Ascending aorta (tissue), 2 donors: ENCODE measurements at regions not wholly inside any gene's neighbourhood (a gene's known extent, or its start where the extent isn't known, plus 50 kb on each side); places are given as distances from the start of the nearest gene placed in this dataset.

ENCODE experiments used
- DNase-seq, 2 donors: peaks; one replicate each; pipeline ENCODE4 v3.0.0-alpha.2; 2019; ENCODE audit warnings: low spot score in 2 of 2
- H3K27ac ChIP-seq, 2 donors: fragments of 200-600 bp; sonication (generic); one replicate each; pipeline ENCODE4 v1.5.1; 2016 to 2017; ENCODE audit warnings: mild to moderate bottlenecking in 1 of 2
- H3K27me3 ChIP-seq: fragments of 200-600 bp; sonication (generic); one replicate; pipeline ENCODE4 v1.5.1; 2017
- H3K36me3 ChIP-seq, 2 donors: fragments of 200-600 bp; sonication (generic); one replicate each; pipeline ENCODE4 v1.5.1; 2016
- H3K4me1 ChIP-seq, 2 donors: fragments of 200-600 bp; sonication (generic); one replicate each; pipeline ENCODE4 v1.5.1; 2016 to 2017; ENCODE audit warnings: mild to moderate bottlenecking in 1 of 2
- H3K4me3 ChIP-seq, 2 donors: fragments of 200-600 bp; sonication (generic); one replicate each; pipeline ENCODE4 v1.5.1; 2016 to 2017; ENCODE audit warnings: mild to moderate bottlenecking in 1 of 2
- H3K9me3 ChIP-seq, 2 donors: fragments of 200-600 bp; sonication (generic); one replicate each; pipeline ENCODE4 v1.5.1; 2016
- intact Hi-C: fragments of 100-400 bp; cut with DNase I; formaldehyde crosslinking; loops from one replicate; pipeline ENCODE4 v1.15.1; 2023
- TF ChIP-seq, protein P1 (sequence below), 3 experiments: fragments of 200-600 bp in 2 of 3; fragments of 450-650 bp in 1 of 3; sonication (generic) in 2 of 3; IDR thresholded peaks; one replicate each; pipeline ENCODE4 v1.5.1; 2016 to 2019; ENCODE audit warnings: antibody characterized with exemption in 3 of 3, mild to moderate bottlenecking in 1 of 3, moderate library complexity in 1 of 3

DNA sequence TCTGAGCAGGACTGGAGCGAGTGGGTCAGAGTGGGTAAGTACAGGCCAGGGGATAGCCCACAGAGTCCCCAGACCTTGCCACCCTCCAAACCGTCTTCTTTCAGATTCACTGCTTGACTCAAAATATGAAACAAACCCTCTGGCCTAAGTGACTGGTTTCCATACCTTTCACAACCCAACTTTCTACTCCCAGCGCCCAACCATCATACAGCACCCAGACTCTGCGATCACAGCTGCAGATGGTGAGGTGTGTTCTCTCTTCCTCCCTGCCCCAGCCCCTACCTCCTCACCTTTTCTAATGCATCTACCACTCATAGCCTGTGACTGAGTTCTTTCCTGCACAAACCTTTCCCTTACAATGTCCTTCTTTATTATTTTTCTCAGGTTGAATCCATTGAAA is 92.0 kb upstream of the CELF2 start:
- intact Hi-C loops = no loop called here
- H3K4me1 ChIP-seq = no peaks in the 10 kb centered on the region

DNA sequence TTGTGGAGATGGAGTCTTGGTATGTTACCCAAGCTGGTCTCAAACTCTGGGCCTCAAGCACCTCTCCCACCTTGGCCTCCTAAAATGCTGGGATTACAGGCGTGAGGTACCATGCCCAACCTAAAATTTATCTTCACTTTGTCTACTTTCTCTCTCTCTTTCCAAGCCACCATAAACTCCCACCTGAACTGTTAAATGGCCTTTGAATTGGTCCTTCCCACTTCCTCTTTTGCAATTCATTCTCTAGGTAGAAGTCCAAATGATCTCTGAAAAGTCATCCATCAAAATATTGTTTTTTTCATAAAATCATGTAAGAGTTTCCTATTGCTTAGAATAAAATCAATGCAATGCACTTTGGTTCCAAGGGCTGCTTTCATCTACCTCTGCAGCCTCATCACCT is 90.1 kb upstream of the CELF2 start:
- Histone ChIP-seq H3K4me1 (no peaks in the 10 kb centered on the region), H3K36me3 (no peaks in the 10 kb centered on the region), H3K9me3 (no peaks in the 10 kb centered on the region), H3K4me3 (no peak overlapping the region), H3K27me3 (no peaks in the 10 kb centered on the region), H3K27ac (no peak overlapping the region)
- intact Hi-C loops = no loop called here
- no peak for DNase-seq
- TF ChIP-seq, protein P1, sequence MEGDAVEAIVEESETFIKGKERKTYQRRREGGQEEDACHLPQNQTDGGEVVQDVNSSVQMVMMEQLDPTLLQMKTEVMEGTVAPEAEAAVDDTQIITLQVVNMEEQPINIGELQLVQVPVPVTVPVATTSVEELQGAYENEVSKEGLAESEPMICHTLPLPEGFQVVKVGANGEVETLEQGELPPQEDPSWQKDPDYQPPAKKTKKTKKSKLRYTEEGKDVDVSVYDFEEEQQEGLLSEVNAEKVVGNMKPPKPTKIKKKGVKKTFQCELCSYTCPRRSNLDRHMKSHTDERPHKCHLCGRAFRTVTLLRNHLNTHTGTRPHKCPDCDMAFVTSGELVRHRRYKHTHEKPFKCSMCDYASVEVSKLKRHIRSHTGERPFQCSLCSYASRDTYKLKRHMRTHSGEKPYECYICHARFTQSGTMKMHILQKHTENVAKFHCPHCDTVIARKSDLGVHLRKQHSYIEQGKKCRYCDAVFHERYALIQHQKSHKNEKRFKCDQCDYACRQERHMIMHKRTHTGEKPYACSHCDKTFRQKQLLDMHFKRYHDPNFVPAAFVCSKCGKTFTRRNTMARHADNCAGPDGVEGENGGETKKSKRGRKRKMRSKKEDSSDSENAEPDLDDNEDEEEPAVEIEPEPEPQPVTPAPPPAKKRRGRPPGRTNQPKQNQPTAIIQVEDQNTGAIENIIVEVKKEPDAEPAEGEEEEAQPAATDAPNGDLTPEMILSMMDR (IDR thresholded peaks at IDR 0.05) = no peak

More for the DNA sequence above, 92.0 kb upstream of the CELF2 start:
- H3K9me3 ChIP-seq = no peaks in the 10 kb centered on the region
- no peaks in the 10 kb centered on the region for H3K27me3 ChIP-seq
- TF ChIP-seq, protein P1 (IDR thresholded peaks at IDR 0.05) = no peak
- no peaks in the 10 kb centered on the region for H3K36me3 ChIP-seq
- no peak for DNase-seq
- H3K4me3 ChIP-seq = no peak overlapping the region
- H3K27ac ChIP-seq = no peak overlapping the region

DNA sequence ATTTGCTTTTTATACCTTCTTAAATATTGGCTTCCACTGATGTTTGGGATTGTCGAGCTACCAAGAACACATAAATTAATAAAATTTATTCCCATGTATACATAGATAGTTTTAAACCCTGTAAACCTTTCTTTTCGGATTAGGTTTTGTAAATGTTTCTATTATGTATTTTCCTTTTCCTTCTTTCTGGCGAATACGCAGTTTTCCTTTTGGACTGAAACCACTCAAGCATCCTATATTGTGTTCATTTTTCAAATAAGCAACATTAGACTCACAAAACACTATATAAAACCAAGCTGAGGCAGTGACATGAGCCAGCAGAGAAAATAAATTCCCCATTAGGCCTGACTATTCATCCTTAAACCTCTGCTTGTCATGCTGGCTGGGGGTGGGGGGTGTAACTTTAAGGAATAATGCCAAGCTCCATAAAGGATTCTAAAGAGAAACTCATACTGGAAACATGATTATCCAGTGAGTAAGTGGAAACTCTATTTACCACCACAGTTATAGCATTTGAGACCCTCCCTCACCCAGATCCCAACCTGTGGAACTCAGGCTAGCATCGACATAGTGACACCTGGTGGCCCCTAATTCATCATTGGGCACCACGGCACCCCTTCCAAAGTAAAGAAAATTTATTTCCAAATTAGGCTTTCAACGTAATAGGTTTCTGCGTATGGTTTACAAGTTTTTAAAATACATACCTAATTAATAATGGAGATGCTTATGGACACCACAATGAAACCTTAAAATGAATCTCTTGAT is 86.5 kb upstream of the CELF2 start:
- Histone ChIP-seq H3K4me1 (no peaks in the 10 kb centered on the region), H3K4me3 (no peak overlapping the region), H3K9me3 (no peaks in the 10 kb centered on the region), H3K36me3 (no peaks in the 10 kb centered on the region), H3K27me3 (no peaks in the 10 kb centered on the region), H3K27ac (no peak overlapping the region)
- intact Hi-C loops = loop anchor here (10.0 kb wide), 1 partner anchor 696 kb away; no protein-coding TSS in a partner anchor
- DNase-seq = no peak
- TF ChIP-seq, protein P1 (IDR thresholded peaks at IDR 0.05) = no peak

DNA sequence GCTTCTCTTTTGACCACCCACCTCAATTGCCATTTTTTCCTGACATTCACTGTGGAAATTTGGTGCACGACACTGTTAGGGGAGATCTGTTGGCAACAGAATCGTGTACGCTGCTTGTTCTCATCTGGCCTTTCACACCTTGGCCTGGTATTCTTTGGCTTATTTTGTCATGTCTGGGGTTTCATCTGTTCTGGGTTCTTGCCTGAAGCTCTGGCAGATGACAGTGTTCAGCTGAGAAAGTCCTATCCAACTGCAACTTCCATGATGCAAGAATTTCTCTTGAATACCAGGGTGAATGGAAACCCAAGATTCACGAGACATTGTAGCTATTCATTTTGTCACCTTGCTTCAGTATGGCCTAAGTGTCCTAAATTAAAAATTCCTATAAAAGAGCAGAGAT is 82.6 kb upstream of the CELF2 start:
- H3K27me3 ChIP-seq = no peaks in the 10 kb centered on the region
- no peaks in the 10 kb centered on the region for H3K4me1 ChIP-seq
- DNase-seq = no peak
- H3K4me3 ChIP-seq = no peak overlapping the region
- no peaks in the 10 kb centered on the region for H3K9me3 ChIP-seq
- no peak overlapping the region for H3K27ac ChIP-seq
- H3K36me3 ChIP-seq = no peaks in the 10 kb centered on the region
- TF ChIP-seq, protein P1 (IDR thresholded peaks at IDR 0.05) = no peak
- intact Hi-C loops = loop anchor here (10.0 kb wide), 1 partner anchor 700 kb away; no protein-coding TSS in a partner anchor

DNA sequence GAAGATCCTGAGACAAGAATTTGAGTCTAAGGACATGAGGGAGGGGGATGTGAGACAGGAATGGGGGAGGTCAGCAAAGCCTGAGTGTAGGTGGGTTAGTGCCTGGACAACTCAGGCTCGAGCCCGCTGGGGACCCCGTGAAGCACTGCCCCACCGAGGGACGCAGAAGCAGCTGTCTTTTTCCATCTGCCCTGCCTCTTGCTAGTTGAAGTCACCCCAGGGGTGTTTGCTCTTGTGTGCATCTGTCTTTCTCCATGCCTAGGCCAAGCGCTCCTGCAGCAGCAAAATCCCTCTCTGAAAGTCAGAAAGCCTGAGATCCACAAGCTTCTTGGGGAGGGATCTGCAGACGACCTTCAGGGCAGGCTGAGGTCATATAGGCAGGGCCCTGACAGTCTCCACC is 79.0 kb upstream of the CELF2 start:
- Histone ChIP-seq H3K27me3 (no peaks in the 10 kb centered on the region), H3K4me3 (no peak overlapping the region), H3K27ac (no peak overlapping the region), H3K9me3 (no peaks in the 10 kb centered on the region), H3K4me1 (no peaks in the 10 kb centered on the region), H3K36me3 (no peaks in the 10 kb centered on the region)
- intact Hi-C loops = loop anchor here (10.0 kb wide), 1 partner anchor 704 kb away; no protein-coding TSS in a partner anchor
- TF ChIP-seq, protein P1 (IDR thresholded peaks at IDR 0.05) = no peak
- DNase-seq = no peak
